Fibroblast of lung (primary cell): ENCODE measurements at regions not wholly inside any gene's neighbourhood (a gene's known extent, or its start where the extent isn't known, plus 50 kb on each side); places are given as distances from the start of the nearest gene placed in this dataset.

Experiments used
- CTCF ChIP-seq, 2 donors: IDR thresholded peaks in 1 of 2; conservative IDR thresholded peaks in 1 of 2; 1 replicate in 1 of 2; 2 replicates in 1 of 2; pipeline ENCODE4 v1.5.1; 2011 to 2012; ENCODE audit warnings: low read length in 2 of 2, control low read depth in 1 of 2, inconsistent platforms in 1 of 2, low read depth in 1 of 2, mild to moderate bottlenecking in 1 of 2
- EZH2 ChIP-seq: IDR thresholded peaks from 2 replicates; pipeline ENCODE4 v1.5.1; 2012; ENCODE audit warnings: low read length, control low read depth, mild to moderate bottlenecking; ENCODE audit errors: missing control alignments

DNA sequence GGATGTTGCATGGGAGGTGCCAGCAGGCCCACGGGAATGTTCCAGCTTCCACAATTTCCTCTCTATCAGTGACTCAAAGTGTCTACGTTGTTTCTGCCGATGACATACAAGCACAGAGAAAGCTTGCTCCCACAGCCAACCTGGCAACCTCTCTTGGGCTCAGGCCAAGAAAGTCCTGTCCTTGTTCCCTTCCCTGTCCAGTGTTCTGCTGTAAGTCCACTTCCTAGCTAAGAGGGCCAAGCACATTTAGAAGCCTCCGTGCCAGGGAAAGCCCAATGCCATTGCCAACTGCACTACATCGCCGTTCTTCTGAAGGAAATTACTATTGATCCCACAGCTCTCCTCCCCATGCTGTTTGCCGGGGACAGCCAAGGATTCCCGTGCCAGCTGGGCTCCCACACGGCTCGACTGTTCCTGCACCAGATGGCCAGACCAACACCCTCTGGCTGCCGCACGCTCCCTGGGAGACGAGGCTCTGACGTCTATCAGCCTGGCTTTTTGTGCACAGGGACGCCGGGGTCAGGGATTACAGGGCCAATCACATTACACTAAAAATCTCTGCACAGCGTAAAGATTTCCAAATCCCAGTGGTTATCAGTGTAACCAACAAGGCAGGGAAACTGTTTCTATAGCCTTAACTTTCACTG lies 284.0 kb downstream of the BCOR start:
- TF ChIP-seq CTCF (conservative IDR thresholded peaks at IDR 0.05 in 1 of 2, IDR thresholded peaks at IDR 0.05 in 1 of 2; ENCODE audit: low read depth in 1 of 2, low read length in 2 of 2): no peak
- no peak for TF ChIP-seq EZH2
